ENCODE measurements at regions not wholly inside any gene's neighbourhood (a gene's known extent, or its start where the extent isn't known, plus 50 kb on each side); places are given as distances from the start of the nearest gene placed in this dataset.
"Not testable (repeated sequence)": the region's sequence is repeated elsewhere in the genome, so short reads cannot be mapped to it uniquely, and the experiment has no call there.

DNA sequence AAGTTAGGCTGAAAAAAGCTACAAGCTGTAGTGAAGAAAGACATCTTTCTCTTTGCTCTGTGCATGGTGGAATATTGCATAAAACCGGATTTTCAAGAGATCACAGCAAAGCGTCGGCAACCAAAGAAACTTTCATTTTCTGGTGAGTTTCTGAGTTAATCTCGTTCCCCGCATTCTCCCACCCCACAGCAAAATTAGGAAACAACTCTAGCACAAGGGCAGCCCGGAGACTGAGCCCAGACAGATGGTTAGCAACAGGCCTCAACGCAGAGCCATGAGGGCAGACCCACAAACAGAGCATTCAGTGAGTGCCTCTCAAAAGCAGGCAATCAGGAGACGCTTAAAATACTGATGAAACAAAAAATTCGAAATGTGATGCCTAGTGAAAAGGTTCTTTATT is 396.1 kb upstream of the KLF6 start:
- DNase-seq: no peak

- DNase-seq: no peak
These were observed 392.8 kb upstream of the KLF6 start for GRCh38 chr10:4177791-4178190.

GRCh38 chr10:4176500-4177281 is 391.7 kb upstream of the KLF6 start:
- no peak for DNase-seq

DNA sequence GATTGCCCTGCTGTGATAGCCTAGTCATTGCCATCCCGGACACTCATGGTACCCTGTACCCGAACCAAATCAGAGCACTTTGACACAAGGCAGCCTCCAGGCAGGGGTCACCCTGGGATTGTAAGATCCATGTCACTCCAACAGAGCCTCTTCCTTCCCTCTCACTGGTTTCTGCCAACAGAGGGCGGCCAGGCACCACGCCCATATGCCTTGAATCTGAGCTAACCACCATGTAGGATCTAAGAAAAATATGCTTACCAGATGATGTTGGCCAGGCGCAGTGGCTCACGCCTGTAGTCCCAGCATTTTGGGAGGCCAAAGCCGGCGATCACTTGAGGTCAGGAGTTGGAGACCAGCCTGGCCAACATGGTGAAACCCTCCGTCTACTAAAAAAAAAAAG is 389.2 kb upstream of the KLF6 start:
- no peak for DNase-seq

DNA sequence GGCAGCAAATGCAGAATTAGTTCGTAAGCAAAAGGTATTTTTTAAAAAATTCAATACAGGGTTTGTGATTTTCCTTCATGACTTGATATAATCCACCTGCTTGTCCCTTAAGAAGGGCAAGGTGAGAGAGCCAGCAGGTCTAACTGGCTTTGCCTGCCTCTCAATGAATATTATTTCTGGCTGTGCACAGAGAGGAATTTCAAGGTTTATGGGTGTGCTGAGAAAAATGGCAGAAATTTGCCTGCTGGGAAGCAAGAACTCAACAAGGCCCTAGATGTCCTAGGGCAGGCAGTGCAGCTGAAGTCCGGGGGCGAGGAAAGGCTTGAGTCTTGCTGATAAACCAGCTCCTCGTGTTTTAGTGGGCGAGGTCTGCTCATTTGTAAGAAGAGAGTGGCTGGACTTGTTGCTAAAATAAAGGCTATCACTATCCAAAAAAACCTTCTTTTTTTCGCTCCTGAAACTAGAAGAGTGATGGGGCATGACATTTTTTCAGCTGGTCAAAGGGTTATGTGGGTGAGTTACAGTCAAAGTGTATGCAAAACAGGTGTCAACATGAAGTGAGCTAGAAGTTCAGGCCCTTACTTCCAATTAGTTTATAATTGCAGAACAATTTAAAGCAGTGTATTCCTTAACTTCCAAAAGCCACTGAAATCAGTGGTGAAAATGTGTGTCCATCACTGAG is 385.8 kb upstream of the KLF6 start:
- no peak for DNase-seq

- DNase-seq: no peak
These were observed 385.2 kb upstream of the KLF6 start for GRCh38 chr10:4170181-4170580.

- no peak for DNase-seq
These were observed 384.4 kb upstream of the KLF6 start for GRCh38 chr10:4169448-4169847.

GRCh38 chr10:4167216-4167615 is 382.2 kb upstream of the KLF6 start:
- no peak for DNase-seq

DNA sequence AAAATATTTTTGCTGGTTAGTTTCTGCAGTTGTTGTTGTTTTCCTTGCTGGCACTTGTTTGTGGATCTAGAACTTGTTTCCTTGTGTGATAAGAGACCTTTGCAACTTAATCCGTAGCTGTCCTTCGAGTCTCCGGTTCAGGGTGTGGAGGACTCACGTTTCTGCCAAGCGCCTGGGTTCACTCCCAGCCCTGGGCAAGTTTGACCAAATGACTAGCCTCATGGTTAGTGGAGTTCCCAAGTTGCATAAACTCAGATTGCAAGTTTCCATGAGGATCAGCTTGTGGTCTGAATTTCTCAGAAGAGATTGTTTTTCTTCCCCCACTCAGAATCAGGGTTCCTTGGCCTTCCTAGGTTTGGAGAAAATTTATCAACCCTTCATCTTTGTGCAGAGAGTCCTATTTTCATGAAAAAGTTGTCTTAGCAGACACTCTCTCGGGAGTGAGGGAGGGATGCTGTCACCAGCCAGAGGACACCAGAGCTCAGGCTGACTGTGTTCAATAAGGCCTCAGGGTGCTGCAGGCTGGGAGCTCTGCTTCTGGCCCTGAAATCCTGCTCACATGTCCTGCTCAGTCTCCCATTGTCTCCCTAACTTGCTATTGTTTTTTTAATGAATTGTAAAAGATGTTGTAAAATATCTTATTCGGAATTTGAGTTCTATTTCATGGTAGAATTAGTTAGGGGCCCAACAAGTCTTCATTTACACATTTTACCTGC is 377.7 kb upstream of the KLF6 start:
- no peak for DNase-seq

DNA sequence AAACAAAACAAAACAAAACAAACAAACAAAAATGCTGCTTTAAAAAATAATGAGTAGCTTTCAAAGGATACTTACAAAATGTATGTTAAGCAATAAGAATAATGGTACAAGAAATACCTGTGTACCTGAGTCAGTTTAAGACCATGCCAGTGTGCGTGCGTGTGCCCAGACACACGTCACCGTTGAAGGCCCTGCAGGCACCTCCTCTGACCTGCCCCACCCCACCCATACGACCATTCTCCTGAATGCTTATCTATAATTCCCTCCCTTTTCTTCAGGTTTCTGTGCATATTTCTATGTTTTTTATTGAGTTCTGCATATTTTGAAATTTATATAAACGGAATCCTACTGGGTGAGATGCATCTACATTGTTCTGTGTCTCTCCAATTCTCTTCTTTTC is 374.2 kb upstream of the KLF6 start:
- no peak for DNase-seq

DNA sequence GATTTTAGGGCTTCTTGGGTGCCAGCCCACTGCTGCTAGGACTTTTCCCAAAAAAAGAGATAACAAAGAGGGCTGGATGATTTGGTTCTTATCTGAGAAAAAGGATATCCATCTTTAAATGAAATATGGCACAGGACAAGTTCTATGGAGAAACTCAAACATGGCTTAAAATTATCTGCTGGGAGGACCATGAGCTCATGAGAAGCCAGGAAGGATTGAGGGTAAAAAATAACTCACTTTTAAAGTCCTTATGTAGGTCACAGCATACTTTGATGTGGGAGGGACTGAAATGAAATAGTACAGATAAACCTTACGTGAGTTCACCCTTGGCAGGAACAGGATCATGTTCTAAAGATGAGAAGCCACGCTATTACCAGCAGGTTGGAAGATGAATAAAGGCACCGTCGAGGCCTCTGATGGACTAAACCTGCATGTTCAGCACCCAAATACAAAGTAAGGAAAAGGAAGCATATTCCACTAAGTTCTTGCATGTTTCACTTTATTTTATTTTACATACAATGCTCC is 369.2 kb upstream of the KLF6 start:
- no peak for DNase-seq

- DNase-seq: no peak
These were observed 366.5 kb upstream of the KLF6 start for GRCh38 chr10:4151466-4151865.

DNA sequence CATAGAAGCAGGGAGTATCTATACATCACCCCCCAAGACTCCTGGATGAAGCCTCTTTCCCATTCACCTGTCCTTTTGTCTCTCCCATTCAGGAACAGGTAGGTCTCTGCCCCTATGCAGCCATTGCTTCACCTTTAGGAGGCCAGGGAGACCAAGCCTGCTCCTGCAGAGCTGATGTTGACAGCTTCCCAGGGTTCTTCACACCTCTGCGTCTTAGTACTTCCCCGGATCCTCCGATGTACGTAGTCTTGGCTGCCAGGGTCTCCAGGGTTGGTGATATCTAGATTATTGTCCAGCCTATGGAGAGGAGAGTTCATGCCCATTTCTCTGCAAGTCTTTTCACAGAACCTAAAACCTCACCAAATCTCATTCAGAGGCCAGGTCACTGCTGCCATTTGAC is 365.7 kb upstream of the KLF6 start:
- no peak for DNase-seq

GRCh38 chr10:4149460-4149859 is 364.5 kb upstream of the KLF6 start:
- not testable (repeated sequence) for DNase-seq

DNA sequence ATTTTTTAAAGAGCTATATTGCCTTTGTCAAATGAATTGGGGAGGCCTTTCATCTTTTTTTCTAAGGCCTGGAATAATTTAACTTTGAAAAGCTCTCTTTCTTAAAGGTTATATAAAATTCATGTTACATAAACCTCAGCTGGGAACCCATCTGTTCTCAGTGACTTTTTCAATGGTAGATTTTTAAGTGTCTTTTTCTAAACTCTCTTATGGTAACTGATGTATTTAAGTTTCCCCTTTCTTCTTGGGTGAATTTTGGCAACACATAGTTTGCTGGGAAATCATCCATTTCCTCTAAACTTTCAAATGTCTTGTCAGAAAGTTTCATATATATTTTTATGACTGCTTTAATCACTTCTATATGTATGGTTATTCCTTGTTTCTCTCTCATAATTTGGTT is 362.2 kb upstream of the KLF6 start:
- DNase-seq: no peak

DNA sequence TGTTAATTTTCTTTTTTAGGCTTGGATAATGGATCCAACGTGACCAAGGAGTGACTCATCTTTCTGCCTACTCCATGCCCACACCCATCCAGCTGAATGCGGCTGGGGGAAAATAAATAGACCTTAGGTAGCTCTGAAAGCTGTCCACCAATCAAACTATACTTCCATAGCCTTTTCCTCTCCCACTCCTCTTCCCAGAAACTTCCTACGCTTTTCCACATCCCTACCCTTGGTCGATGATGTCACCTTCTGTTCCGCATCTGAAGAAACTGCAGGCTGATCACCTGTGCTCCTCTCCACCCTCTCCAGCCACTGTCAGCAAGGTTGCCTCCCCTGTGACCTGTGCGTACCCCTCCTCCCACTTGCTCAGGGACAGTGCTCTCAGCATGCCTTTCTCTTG is 359.8 kb upstream of the KLF6 start:
- DNase-seq: no peak

DNA sequence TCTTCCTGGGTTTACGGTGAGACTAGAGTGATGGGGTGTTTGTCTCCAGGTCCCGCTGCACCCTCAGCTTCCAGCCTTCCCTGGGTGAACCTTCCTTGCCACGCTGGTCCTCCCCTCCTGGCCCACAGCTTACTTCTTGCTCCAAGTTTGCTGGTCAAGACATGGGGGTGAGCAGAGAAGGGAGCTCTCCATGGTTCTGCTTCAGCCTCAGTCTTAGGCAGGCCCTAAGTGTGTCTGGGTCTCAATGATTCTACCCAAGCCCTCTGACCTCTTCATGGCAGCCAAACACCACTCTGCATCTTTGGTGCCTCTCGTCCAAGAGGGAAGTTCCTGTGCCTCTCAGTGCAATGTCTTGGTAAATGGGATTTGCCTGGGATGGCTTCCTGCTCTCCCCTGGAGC is 356.5 kb upstream of the KLF6 start:
- no peak for DNase-seq

- DNase-seq: no peak
These were observed 353.2 kb upstream of the KLF6 start for GRCh38 chr10:4138146-4138721.

DNA sequence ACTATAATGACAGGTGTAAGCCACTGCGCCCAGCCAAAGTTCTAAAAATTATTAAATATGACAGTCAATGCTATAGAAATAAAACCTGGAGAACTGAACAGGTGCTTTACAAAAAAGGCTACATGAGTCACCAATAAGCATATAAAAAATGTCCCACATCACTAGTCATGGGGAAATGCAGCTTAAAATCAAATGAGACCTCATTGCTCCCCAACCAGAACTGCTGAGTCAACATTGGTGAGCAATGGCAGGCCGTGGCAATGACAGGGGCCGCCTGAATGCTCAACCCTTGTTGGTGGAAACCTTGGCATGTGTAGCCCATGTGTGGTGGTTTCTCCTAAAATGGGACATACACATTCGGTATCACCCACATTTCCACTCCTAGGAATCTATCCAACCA is 352.3 kb upstream of the KLF6 start:
- no peak for DNase-seq

DNA sequence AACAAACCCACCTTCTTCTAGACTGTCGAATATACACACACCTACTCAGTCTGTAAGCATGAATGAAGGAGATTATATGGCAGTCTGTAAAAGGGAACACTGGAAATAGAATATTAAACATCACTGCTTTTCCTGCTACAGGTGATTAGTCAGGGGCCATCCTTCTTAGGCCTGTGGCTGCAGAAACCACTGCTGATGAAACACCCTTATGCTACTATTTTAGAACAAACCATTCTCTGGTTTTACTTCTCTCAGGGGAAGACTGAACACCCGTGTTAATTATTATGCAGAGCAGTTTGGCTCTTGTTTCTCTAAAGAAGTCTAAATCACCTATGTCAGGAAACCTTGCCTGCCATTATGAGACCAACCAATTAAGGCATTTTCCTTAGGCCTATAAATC is 351.1 kb upstream of the KLF6 start:
- DNase-seq: no peak

- DNase-seq: no peak
These were observed 347.2 kb upstream of the KLF6 start for GRCh38 chr10:4132216-4132556.

- no peak for DNase-seq
These were observed 346.6 kb upstream of the KLF6 start for GRCh38 chr10:4131407-4132215.

- no peak for DNase-seq
These were observed 345.7 kb upstream of the KLF6 start for GRCh38 chr10:4130685-4131084.

All from NCI-H1092 treated with DMSO at 0.1 percent for 48 hours (cell line).